ENCODE measurements at regions not wholly inside any gene's neighbourhood (a gene's known extent, or its start where the extent isn't known, plus 50 kb on each side); places are given as distances from the start of the nearest gene placed in this dataset.

GRCh38 chr7:125257617-125258016 is 328.0 kb upstream of the POT1 start:
- no peak for TF ChIP-seq CTCF (conservative IDR thresholded peaks at IDR 0.05; ENCODE audit: low read depth, low read length)
- no peak for DNase-seq (ENCODE audit: low read depth)
- H3K4me3 ChIP-seq (ENCODE audit: low read depth, low read length), result no peak overlapping the region

GRCh38 chr7:125256446-125256845 is 326.8 kb upstream of the POT1 start:
- no peak overlapping the region for H3K4me3 ChIP-seq (ENCODE audit: low read depth, low read length)
- DNase-seq (ENCODE audit: low read depth), result no peak
- TF ChIP-seq CTCF (conservative IDR thresholded peaks at IDR 0.05; ENCODE audit: low read depth, low read length), result no peak

- H3K4me3 ChIP-seq (ENCODE audit: low read depth, low read length), result no peak overlapping the region
- no peak for TF ChIP-seq CTCF (conservative IDR thresholded peaks at IDR 0.05; ENCODE audit: low read depth, low read length)
- DNase-seq (ENCODE audit: low read depth), result no peak
Measured at GRCh38 chr7:125255810-125256209, 326.2 kb upstream of the POT1 start.

- H3K4me3 ChIP-seq (ENCODE audit: low read depth, low read length), result no peak overlapping the region
- TF ChIP-seq CTCF (conservative IDR thresholded peaks at IDR 0.05; ENCODE audit: low read depth, low read length), result no peak
- DNase-seq (ENCODE audit: low read depth), result no peak
Measured at GRCh38 chr7:125254566-125254965, 324.9 kb upstream of the POT1 start.

- TF ChIP-seq CTCF (conservative IDR thresholded peaks at IDR 0.05; ENCODE audit: low read depth, low read length), result no peak
- H3K4me3 ChIP-seq (ENCODE audit: low read depth, low read length), result no peak overlapping the region
- peak; percentile 3 for DNase-seq (ENCODE audit: low read depth)
Measured at GRCh38 chr7:125253452-125254190, 324.0 kb upstream of the POT1 start.

GRCh38 chr7:125247514-125248098 is 318.0 kb upstream of the POT1 start:
- TF ChIP-seq CTCF (conservative IDR thresholded peaks at IDR 0.05; ENCODE audit: low read depth, low read length), result no peak
- DNase-seq (ENCODE audit: low read depth), result no peak
- H3K4me3 ChIP-seq (ENCODE audit: low read depth, low read length), result no peak overlapping the region

GRCh38 chr7:125246706-125247105 is 317.1 kb upstream of the POT1 start:
- no peak for TF ChIP-seq CTCF (conservative IDR thresholded peaks at IDR 0.05; ENCODE audit: low read depth, low read length)
- no peak for DNase-seq (ENCODE audit: low read depth)
- no peak overlapping the region for H3K4me3 ChIP-seq (ENCODE audit: low read depth, low read length)

Data from choroid plexus epithelial cell (primary cell).